HG03520 (cell line): ENCODE measurements at regions not wholly inside any gene's neighbourhood (a gene's known extent, or its start where the extent isn't known, plus 50 kb on each side); places are given as distances from the start of the nearest gene placed in this dataset.
A peak's percentile ranks its signal among the peaks of the same experiment; 100 is the strongest.
"Not testable (repeated sequence)": the region's sequence is repeated elsewhere in the genome, so short reads cannot be mapped to it uniquely, and the experiment has no call there.

ENCODE experiments used
- ATAC-seq: cut with Tn5 transposase; IDR thresholded peaks from one replicate; pipeline ENCODE4 v1.9.1; 2021; ENCODE audit warnings: mild to moderate bottlenecking, moderate library complexity; ENCODE audit not compliant: unreplicated experiment

- no peak for ATAC-seq
Observed at GRCh38 chr17:68097161-68097805, 61.7 kb downstream of the KPNA2 start.

GRCh38 chr17:68099341-68099753 is 63.8 kb downstream of the KPNA2 start:
- ATAC-seq, result not testable (repeated sequence)

GRCh38 chr17:68100000-68100641 is 64.6 kb downstream of the KPNA2 start:
- ATAC-seq, result no peak

GRCh38 chr17:68101075-68101986 is 65.8 kb downstream of the KPNA2 start:
- ATAC-seq, result peak; percentile 68

- ATAC-seq, result no peak
Observed at GRCh38 chr17:68101987-68102314, 66.4 kb downstream of the KPNA2 start.

- ATAC-seq, result no peak
Observed at GRCh38 chr17:68102318-68102758, 66.8 kb downstream of the KPNA2 start.

GRCh38 chr17:68103148-68103547 is 67.6 kb downstream of the KPNA2 start:
- no peak for ATAC-seq

GRCh38 chr17:68106085-68106484 is 70.5 kb downstream of the KPNA2 start:
- no peak for ATAC-seq

- ATAC-seq, result no peak
Observed at GRCh38 chr17:68107373-68107772, 71.8 kb downstream of the KPNA2 start.

GRCh38 chr17:68108313-68109000 is 72.9 kb downstream of the KPNA2 start:
- ATAC-seq, result no peak

- not testable (repeated sequence) for ATAC-seq
Observed at GRCh38 chr17:68109404-68109803, 73.9 kb downstream of the KPNA2 start.

GRCh38 chr17:68116211-68116610 is 80.7 kb downstream of the KPNA2 start:
- not testable (repeated sequence) for ATAC-seq

GRCh38 chr17:68122587-68122986 is 87.1 kb downstream of the KPNA2 start:
- no peak for ATAC-seq

GRCh38 chr17:68125111-68125870 is 89.8 kb downstream of the KPNA2 start:
- ATAC-seq, result no peak

GRCh38 chr17:68127914-68128313 is 92.4 kb downstream of the KPNA2 start:
- ATAC-seq, result no peak

- ATAC-seq, result no peak
Observed at GRCh38 chr17:68131456-68131855, 95.9 kb downstream of the KPNA2 start.

- ATAC-seq, result no peak
Observed at GRCh38 chr17:68133346-68134045, 98.0 kb downstream of the KPNA2 start.

GRCh38 chr17:68134046-68134637 is 98.6 kb downstream of the KPNA2 start:
- ATAC-seq, result no peak

- no peak for ATAC-seq
Observed at GRCh38 chr17:68134731-68135130, 99.2 kb downstream of the KPNA2 start.
